ENCODE measurements at regions not wholly inside any gene's neighbourhood (a gene's known extent, or its start where the extent isn't known, plus 50 kb on each side); places are given as distances from the start of the nearest gene placed in this dataset.

DNA sequence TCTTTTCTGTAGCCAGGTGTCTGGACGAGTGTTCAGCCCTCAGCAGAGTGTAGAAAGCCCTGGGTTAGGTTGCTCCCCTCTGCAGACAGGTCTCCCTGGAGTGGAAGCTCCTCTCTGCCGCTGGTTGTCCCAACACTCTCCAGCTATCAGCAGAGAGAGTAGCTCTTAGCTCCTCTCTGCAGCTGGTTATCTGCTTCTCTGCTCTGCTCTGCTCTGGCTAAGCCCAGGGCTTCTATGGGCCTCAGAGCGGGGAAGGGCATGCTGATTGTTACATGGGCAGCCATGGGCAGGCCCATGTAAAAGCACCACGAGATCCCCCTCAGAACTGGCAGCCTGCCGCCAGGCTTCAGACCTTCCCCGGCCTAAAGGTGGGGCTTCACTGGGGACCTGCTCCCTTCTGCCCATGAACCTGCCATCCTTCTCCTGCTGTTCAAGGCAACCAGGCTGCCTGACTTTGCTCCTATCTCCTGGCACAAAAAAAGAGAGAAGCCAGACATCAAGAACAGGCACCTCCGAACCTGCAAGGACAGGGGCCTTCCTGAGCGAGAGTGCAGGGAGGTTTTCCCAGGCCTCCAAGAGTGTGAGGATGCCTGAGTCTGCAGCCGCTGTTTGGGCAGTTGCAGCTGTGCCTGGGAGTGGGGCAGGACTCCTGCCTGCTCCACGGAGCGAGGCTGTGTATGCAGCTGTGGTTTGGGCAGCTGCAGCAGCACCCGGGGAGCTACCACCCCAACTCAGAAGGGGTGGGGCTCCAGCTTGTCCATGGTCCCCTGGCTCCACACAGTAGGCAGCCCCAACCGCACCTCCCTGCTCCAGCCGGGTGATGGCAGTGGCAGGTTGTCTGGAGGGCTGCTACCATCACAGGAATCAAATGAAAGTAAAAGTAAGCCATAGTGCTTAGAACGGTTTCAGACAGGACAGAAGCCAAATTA lies 973.7 kb downstream of the LTN1 start:
- TF ChIP-seq NR3C1 (CRISPR knock-in tag; conservative IDR thresholded peaks at IDR 0.05; ENCODE audit: low read depth) = no peak
- TF ChIP-seq, protein P1, sequence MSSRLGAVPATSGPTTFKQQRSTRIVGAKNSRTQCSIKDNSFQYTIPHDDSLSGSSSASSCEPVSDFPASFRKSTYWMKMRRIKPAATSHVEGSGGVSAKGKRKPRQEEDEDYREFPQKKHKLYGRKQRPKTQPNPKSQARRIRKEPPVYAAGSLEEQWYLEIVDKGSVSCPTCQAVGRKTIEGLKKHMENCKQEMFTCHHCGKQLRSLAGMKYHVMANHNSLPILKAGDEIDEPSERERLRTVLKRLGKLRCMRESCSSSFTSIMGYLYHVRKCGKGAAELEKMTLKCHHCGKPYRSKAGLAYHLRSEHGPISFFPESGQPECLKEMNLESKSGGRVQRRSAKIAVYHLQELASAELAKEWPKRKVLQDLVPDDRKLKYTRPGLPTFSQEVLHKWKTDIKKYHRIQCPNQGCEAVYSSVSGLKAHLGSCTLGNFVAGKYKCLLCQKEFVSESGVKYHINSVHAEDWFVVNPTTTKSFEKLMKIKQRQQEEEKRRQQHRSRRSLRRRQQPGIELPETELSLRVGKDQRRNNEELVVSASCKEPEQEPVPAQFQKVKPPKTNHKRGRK (CRISPR knock-in tag; IDR thresholded peaks at IDR 0.05; ENCODE audit: borderline replicate concordance) = no peak
- TF ChIP-seq, protein P2, sequence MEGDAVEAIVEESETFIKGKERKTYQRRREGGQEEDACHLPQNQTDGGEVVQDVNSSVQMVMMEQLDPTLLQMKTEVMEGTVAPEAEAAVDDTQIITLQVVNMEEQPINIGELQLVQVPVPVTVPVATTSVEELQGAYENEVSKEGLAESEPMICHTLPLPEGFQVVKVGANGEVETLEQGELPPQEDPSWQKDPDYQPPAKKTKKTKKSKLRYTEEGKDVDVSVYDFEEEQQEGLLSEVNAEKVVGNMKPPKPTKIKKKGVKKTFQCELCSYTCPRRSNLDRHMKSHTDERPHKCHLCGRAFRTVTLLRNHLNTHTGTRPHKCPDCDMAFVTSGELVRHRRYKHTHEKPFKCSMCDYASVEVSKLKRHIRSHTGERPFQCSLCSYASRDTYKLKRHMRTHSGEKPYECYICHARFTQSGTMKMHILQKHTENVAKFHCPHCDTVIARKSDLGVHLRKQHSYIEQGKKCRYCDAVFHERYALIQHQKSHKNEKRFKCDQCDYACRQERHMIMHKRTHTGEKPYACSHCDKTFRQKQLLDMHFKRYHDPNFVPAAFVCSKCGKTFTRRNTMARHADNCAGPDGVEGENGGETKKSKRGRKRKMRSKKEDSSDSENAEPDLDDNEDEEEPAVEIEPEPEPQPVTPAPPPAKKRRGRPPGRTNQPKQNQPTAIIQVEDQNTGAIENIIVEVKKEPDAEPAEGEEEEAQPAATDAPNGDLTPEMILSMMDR (IDR thresholded peaks at IDR 0.05) = no peak
